GM21619 (cell line): ENCODE measurements at regions not wholly inside any gene's neighbourhood (a gene's known extent, or its start where the extent isn't known, plus 50 kb on each side); places are given as distances from the start of the nearest gene placed in this dataset.

Experiments
- ATAC-seq: cut with Tn5 transposase; IDR thresholded peaks from one replicate; pipeline ENCODE4 v1.9.1; 2021; ENCODE audit not compliant: unreplicated experiment

DNA sequence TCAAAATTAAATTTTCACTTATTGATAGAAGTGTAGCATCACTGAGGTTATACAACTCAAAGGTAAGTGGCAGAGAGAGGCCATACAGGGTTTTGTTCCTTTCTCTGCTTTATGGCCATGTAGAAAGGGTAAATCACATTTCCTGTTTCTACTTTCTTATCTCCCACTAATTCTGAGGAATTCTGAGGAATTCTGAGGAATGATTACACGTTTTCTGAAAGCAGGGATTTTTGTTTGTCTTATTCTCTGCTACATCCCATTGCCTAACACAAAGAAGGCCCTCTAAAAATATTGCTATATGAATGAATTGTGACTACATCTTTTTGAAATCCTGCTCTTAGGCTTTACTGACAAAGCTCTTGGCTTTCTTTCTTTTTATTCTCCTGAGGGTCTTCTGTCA is 516.9 kb upstream of the ZNF608 start:
- no peak for ATAC-seq

DNA sequence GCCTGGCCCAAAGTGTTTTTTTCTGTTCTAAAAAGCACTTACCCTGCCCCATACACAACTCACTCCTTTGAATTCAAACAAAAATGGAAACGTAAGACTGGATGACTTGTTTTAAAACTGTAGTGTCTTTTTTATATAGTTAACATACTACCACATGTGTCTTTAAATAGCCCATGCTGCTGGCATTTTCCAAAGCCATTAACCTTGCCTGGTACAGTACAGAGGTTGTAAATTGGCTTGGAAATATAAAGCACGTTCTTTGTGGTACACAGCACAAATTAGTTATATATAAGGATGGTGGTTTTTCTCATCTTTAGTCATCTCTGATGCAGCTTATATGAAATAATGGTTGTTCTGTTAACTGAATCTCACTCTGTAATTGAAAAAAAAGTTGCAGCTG is 519.7 kb upstream of the ZNF608 start:
- no peak for ATAC-seq

DNA sequence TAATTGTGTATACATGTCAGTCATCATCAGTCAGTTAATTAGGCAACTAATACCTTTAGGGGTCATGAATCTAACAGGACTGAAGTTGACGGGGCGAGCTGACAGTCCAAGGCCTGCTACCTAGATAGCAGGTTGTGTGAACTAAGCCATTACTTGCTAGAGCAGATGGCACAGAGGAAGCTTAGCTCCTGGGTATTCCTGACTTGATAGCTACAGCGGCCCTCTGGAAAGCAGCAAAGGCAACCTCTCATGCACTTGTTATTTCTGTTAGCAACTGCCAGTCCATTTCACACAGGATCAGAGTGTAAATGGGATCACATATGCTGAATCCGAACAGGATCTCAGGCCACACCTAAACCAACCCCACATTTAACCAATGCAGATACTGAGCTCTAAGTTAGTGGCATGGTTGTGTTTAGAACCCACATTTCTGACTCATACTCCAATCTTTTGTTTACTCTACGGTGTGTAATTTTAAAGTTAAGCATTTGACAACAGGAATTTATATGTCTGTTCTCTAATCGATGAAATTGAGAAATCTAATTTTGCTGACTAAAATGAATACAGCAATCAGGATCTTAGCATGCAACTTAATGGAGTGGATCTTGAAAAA is 521.3 kb upstream of the ZNF608 start:
- ATAC-seq: no peak

DNA sequence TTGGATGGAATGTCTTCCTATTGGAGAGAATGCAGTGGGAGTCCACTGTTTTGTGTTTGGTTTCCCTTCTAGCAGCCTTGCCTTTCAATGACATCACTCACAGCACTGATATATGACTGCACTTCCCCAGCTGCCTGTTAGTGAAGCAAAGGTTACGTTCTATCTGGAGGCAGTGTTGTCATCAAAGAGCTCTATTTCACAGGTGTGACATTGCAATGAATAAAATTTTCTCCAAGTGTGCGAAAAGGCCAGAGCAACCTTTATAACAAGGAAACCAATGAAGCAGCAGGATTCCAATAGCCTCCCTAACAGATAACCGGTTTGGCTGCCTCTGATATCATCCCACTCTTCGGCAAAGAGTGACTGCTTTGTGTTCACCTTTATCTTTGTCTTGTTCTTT is 523.5 kb upstream of the ZNF608 start:
- no peak for ATAC-seq

DNA sequence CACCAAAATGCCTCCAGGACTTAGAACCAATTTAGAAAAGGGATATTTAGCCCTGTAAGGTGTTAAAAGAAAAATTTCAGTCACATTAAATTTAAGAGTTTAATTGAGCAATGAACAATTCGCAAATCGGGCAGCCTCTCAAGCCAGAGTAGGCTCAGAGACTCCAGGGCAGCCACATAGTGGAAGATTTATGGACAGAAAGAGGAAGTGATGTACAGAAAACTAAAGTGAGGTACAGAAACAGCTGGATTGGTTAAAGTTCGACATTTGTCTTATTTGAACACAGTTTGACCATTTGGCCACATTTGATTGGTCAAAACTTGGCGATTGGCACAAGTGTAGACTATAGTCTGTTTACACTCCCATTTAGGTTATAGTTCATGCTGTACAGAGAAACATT is 525.9 kb upstream of the ZNF608 start:
- no peak for ATAC-seq

DNA sequence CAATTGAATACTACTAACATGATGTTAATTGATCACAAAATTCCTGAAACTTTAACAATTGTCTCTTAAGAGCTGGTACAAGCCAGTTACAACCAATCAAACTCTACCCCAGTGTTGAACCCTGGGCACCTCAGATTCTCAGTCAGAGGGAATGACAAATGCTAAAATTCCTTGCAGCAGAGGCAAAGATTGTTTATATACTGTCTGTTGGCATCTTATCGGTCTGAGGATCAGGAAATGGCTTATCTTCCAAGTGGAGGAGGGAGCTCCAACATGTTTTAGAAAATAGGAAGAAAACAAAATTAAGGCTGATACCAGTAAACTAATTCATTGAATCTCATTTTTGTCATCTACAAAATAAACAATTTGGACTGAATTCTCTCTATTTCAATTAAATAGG is 527.8 kb upstream of the ZNF608 start:
- no peak for ATAC-seq

DNA sequence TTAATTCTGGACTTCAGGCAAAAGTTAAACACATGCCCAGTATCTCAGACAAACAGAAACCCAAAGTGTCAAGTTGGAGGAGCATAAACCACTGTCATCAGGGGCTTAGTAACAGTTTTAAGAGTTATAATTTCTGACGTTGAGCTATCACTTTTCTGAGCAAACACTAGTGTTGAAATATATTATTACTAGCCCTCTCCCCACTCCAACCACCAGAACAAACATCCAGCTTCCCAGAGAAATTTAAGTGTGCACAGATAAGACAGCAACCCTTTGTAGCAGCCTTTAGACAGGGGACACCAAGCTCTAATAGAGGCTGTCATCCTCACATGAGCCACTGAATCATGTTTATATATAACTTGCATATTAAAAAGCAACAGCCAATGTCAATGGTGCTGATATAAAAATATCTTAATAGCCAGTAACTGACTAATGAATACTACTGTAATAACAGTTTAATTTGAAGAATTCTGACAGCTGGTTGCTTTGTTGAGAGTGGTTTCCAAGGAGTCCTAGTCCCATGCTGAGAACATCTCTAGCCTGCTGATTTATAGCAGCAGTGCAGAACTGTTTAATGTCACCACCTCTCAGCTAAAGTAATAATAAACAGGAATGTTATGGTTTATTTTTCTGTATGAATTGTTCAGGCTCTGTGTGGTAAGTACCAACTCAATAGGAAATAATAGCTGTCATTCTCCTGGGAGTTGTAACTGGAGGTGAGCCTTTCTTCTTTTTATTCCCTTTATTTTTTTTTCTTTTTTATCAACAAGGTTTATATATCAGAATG is 528.7 kb upstream of the ZNF608 start:
- ATAC-seq: no peak

DNA sequence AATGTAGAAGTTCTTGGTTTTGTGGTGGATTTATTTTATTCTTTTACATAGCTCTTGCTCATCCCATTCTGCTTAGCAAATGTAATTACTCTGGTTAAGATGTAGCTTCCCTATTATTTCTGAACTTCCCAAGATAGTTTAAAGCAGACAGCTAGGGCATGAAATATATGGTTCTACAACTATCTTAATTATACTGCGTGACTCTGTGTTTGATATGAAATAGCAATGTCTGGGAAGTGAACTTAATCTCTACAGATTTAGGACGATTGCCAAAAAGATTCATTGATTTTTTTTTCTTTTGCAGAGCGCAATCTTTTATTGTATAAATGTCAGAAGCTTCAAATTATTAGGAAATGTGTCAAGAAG is 529.3 kb upstream of the ZNF608 start:
- no peak for ATAC-seq

DNA sequence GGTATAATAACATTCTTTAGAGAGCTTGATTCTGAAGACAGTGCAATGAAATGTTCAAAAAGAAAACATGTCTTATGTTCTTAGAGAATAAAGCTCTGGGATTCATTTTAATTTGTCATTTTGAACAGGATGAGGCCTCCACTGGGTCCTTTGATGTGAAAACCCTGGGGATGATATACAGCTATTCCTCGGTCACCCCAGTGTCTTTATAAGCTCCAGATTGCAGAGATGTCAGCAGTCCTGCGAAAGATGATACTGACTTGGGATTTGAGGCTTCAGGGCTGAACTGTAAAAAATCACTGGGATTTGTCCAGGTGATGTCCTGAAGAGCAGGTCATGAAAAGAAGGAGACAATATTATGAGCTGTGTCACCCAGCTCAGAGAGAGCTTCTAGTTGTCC is 529.7 kb upstream of the ZNF608 start:
- ATAC-seq: no peak

DNA sequence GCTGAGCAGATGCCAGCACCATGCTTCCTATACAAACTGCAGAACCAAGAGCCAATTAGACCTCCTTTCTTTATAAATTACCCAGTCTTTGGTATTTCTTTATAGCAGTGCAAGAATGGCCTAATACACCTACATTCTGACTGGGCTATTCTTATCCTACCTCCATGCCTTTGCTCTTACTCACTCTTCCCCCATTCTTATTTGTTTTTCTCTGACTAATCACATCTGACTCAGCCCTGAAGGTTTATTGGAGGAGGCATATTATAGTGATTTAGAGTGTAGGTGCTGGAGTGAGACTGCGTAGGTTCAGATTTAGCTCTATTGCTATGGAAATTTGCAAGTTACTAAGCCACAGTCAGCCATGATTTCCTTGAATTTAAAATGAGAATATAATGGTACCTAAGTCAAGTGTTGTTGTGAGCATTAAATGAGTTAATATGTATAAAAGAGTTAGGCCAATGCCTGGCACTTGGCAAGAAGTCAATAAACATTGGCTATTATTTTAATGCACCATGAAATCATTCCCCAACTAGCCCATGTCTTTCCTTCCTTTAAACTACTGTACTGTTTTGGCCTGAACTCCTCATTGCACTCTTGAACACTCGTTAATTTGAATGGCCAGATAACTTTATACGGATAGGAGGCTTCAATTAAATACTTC is 531.2 kb upstream of the ZNF608 start:
- no peak for ATAC-seq

DNA sequence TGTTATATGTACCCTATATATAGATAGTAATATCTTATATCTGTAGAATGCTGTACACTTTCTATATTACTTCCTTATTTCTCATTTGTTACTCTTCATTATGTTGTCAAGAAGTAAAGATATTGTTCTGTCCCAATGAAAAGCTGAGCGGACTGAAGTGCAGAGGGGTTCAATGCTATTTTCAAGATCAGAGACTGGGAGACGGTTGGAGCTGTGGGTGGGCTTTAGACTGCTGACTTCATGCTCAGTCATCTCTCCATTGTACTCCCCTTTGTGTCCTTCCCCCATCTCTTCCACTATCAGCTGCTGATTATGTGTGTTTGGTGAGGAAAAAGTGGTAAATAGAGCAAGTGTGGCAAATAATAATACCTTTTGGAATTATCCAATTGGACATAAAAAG is 532.3 kb upstream of the ZNF608 start:
- no peak for ATAC-seq

DNA sequence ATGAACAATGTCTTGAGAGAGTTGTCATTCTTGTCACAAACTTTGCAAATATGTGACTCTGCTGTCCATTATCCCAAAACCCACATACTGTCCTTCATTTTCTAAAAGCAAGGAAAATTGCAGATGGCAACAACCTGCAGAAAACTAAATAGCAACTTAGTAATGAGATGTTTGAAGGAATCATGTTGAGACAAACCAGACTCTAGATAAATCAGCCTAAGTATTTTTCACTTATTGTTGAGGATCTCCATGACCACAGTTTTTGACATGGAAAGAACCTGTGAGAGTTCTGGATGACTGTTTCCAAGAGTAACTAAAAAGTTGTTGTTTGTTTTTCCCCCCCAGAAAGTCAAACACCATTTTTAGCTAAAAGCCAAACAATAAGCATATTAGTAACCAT is 535.2 kb upstream of the ZNF608 start:
- no peak for ATAC-seq

DNA sequence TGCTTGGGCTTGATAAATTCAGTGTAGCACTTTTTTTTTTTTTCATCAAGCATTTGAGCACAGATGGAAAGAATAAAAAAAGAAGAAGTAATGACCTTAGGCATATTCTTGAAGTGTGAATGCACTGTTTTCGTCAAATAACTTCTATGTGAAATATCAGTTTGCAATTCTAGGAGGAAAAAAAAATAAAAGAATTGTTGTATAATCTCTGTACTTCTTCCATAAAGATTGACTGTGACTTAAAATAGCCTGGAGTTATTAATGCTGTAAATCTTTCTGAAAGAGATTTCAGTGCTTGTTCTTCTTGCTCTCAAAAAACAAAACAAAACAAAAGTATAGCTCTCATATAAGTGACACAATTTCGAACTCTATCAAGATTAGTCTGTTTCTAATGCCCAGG is 536.9 kb upstream of the ZNF608 start:
- ATAC-seq: no peak

DNA sequence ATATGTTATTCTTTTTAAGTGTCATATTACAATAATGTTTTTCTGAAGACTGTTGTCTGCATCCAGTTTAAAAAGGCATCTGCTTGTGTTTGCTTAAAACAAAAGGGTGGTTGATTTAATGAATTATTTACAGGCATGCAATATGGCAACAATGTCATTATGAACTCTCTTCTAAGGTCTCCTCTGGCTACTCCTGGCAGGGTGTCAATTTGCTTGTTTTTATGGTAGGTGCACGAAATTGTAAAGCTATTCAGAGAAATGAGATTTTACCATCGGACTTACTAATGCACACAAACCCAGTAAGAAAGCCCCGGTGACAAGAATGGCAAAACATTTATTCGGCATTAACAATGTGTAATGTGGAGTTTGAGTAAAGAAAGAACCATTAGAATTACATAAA is 539.8 kb upstream of the ZNF608 start:
- no peak for ATAC-seq

DNA sequence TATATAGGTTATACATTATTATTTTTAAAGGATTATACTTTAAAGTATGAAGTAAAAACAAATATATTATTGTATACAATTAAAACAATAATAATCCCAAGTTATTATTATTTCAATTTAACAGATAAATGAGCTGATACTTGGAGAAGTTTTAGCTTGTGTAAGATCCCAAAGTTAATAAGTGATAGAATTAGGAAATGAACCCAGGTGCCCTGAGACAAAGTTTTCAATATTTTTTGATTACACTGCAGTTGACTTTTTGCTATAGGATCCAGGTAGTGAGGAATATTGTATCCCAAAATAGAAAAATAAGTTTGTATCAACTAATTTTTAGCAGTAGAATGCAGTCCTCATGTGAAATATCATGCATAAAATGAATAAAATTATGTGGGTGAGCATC is 543.2 kb upstream of the ZNF608 start:
- no peak for ATAC-seq

DNA sequence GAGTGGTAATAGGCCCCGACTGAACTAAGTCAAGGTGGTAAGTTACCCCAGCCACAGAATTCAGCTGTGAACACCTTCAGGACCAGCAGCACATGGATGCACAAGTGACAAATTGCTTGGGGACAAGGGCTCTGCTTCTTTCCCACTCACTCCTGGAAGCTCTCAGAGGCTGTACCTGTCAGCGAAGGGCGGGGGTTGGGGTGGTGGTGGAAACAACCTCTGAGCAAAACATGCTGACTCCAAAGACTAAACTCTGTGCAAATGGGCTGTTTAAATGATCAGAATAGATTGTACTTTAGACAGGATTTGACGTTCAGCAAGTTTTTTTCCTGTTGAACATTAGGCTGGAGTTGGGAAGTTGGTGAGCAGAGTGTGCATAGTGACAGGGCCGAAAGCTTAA is 544.5 kb upstream of the ZNF608 start:
- ATAC-seq: no peak

DNA sequence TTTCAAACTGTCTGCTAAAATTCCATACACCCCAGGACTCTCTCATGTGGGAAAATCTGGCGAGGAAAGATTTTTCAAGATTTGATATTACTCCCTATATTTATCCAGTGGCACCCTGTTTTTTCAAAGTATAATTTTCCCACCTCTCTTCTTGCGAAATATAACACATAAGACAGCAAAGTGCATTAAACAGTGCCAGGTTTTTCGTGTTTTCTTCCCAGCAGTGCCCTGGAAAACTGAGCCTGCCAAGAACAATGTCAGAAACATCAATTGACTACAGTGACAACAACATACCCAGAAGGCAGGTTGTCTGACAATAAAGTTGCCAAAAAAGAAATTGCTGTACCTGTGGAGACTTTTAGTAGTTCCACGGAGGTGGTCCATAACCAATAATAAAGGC is 545.0 kb upstream of the ZNF608 start:
- no peak for ATAC-seq

DNA sequence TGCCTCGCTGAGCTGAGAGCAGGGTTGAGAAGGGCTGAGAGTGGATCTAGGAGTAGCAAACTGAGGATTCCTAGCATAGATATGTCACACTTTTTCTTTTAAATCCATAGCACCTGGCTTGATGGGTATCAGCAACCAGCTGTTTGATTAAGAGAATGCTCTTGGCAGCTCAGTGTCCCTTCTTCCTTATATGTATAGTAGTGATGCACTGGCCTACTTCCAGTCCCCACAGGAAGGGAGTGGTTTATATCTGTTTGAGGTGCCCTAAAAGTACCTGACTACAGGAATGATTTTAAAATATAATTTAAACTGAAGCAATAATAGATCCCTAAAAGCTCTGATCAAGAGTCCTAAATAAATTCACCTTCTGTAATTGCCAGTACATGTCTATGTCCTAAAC is 546.8 kb upstream of the ZNF608 start:
- ATAC-seq: no peak

DNA sequence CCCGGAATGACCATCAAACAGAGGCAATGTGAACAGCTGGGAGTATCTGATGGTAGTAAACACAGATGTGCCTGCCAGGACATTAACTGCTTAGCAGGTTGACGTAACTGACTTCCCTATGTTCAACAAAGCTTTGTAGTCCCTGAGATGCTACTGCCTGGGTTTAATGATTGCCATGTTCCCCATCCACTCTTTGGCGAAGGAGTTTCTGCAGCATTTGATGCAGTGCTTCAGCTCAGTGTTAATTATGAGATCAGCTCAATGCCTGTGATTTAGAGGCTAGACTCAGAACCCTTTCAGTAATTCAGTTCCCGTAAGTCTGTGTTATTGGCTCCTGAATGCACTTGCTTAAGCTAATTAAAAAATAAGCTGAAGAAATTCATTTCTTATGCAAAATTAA is 547.3 kb upstream of the ZNF608 start:
- no peak for ATAC-seq

DNA sequence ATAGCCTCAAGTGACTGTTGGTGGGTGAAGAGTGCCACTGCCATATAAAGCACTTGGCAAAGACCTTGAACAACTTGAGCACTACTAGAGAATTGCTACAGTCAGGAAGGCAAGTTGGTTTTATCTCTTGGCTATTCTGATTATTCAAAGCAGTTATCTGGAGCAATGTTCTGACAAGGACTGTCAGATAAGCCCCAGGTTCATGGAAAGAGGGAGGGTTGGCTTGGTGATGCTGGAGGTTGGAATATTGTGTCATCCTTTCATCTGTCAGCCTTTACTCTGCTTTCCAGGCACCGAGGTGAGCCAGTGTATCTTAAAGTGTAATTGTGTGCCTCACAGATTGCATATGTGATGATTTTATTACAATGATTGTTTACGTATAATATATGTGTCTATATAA is 548.4 kb upstream of the ZNF608 start:
- ATAC-seq: no peak

DNA sequence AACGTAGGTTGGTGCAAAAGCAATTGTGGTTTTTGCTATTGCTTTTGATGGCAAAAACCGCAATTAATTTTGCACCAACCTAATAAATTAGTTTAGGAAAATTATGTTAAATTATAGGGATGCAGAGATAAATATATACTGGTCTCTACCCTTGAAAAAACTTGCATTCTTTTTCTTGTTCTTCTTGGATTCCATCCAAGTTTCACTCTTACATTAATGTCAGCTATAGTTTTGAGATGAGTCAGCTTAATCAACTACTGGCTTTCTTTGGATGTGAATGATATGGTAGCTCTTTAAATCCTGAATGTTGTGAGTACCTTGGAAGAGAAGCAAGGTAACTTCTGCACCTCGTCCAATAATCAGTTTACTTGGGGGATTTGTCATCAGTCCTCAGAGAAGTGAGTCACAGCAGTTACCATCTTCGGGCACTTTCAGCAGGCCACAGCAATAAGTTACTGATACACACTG is 549.0 kb upstream of the ZNF608 start:
- no peak for ATAC-seq

DNA sequence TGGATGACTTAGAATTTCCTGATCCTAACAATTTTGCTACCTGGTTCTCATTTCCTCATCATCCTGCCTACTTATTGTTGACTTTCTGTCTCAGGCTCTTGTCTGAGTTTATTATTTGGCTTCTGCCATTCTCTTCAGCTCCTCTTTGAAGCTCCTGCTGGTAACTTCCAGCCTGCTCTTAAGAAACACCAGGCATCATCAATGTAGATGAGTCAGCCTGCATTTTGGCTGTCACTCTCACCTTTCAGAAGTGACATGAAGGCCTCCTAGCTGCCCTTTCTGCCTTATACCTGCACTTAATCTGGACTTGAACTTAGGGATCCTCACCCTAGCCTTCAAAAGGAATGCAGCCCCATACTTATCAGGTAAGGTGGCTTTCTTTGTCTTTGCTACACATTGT is 551.8 kb upstream of the ZNF608 start:
- no peak for ATAC-seq
